ENCODE measurements at regions not wholly inside any gene's neighbourhood (a gene's known extent, or its start where the extent isn't known, plus 50 kb on each side); places are given as distances from the start of the nearest gene placed in this dataset.

DNA sequence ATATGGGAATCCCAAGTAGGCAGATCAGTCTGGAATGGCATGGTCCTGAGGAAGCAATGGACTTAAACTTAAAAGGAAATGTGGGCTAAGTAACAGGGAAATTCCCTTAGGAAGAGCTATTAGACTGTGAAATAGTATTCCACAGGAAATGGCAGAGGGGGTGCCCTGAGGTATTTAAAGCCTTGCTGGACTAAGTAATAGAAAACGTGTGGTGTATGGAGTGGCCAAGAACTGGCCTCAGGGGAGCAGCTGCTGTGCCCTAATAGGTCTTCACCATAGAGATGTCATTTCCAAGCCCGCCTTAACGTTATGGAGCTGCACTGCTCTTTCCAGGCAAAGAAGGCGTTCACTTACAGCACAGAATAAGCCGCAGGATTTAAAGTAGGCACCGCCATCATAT, 365.2 kb upstream of the ZMIZ1 start:
- DNase-seq = no peak

DNA sequence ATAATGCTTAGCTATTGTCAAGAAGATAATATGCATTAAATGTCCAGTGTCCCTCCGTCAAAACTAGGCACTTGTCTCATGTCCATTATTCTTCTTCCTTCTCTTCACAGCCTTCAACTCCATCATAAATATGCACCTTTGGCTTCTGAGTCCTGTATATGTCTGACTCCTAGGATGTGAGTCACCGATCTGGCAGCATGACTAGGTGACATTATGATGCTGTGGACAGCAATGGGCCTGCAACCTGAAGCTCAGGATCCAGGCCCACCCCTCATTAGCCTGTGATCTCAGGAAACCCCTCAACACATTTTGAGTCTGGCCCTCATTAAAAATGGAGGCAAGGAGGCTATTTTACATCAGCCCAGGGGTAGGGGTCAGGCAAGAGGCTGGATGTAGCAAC, 362.5 kb upstream of the ZMIZ1 start:
- DNase-seq = no peak

DNA sequence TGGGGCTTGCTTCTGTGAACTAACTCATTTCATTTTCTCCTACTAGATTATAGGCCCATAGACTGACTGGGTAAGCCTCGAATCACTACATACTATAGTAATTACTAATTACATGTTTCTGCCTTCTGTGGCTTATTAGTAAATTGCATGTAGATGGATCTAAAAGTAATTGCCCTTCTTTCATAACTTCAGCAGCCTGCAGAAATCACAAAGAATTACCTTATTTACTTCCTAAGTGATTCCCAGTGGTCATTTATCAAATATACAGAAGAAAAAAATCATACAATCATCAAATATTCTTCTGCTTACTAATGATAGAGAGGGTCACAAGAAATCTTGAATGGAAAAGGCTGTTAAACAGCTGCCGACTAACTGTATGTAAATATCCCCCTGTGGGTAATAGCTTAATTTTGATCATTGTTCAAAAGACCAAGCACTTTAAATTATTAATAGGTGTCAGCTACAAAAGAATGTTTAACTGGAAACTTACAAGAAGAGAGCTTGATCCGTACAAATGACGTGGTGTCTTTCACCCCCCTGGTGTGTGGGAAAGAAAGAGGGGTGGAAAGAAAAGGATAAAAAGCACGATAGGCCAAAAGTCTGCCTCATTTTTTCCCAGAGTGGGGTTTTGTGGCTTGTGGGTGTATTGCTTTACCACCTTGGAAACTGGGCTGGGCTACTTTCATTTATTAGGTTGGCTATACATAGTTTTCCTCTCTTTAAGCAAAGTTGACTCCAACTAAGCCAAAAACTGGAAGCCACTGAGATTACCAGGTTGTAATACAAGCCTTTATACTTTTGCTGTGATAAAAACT, 361.8 kb upstream of the ZMIZ1 start:
- no peak for DNase-seq

DNA sequence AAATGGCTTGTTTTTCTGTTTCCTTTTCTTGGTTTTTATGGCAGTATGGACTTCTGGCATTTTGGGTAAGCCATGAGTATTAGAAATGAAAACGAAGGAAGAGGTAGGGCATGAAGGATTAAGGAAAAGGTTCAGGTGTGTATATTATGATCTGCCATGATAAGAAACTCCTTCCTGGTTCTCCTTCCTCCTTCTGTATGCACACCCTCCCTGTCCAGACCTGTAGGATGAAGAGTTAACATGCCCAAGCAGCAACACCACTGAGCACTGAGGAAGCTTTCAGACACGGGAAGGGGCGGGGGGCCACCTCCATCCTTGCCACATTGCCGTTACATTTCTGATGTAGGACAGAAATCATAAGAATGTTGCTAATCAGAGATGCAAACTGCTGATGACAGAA, 361.0 kb upstream of the ZMIZ1 start:
- DNase-seq = no peak

DNA sequence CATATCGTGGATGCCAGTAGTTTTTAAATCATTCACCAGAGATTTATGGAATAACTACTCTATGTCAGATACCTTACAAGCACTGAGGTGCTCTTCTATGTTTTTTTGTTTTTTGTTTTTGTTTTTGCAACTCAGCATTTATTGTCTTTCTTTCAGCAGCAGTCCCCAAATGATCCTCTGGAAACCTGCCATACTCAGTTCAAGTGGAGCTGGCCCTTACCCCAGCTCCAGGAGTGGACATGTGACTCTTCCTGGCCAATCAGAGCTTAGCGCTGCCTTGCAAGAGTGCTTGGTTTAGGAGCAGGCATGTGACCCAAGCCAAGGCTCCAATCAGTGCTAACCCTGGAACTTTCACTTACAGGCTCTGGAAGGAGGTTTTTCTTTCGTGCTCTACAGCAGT, 356.6 kb upstream of the ZMIZ1 start:
- DNase-seq = no peak

DNA sequence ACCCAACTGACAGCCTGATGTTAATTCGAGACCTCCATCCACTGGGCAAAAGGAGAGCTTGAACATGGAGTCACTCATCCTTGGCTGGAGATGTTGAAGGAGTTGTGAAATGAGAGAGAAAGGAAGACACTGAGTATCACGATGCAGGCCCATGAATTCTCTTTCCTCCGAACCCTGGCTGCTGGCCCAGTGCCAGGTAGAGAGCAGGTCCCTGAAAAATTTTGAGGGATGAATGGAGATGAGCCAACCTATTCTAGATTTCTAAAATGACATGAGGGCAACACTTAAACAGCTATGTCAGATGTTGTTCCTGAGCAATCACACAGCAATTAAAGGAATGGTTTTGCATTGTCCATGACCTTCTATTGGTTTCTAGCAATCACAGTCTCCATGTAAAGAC, 355.1 kb upstream of the ZMIZ1 start:
- DNase-seq = no peak

DNA sequence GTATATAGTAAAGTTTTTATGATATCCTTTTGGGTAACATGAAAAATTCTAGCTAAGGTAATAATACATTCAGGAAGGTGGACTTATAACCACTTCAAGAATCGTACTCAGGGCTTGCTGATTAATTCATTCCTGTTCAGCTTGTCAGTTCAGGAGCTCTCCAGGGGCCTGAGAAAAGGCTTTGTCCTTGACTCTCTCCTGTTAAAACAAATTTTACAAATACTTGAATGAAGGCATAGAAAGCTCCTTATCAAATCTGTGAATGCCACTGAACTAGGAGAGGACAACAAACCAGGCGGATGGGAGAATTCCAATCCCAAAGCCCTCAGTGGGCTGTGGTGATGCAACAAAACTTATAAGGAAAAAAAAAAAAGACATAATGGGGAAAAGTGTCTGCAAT, 354.5 kb upstream of the ZMIZ1 start:
- DNase-seq = no peak

DNA sequence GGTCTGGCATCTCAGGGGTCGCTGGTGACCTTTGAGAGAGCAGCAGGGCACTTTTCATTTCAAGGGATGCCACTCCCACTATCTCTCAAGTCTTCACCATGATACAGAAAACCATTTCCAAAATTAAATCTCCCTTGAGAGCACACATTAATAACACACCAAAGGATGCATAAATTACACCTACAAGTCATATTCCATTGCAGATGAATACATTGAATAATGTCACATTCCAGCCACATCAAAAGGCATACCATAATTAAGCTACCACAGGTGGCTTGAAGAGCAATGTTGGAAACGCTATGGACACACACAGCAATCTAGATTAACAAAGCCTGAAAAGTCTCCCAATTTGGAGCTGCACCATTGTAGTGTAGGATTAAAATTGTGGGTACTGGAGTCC, 353.3 kb upstream of the ZMIZ1 start:
- DNase-seq = no peak

DNA sequence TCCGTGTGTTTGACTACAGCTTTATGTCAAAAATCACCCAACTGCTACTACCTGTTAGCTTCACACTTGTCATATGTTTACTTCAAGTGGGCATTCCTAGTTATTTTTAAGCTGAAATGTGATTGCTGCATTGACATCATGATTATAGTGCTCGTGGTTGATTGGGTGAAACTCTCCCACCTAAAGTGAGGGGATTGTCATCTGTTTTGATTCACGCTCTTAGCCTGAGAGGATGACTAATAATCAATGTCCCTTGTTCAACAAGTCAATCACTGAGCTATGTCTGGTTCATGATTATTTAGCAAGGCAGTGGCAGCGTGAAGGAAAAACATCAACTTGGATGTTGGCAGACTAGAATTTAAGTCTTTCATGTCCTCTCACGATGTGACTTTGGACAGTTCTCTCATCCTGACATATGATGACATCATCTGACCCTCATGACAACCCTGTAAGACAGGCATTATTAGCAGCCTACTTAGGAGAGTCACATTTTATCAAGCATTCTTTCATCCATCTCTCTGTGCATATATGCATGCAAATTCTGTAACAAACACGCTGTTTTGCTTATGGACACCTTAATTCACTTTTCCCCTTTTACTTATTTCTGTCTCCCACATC, 352.6 kb upstream of the ZMIZ1 start:
- DNase-seq = no peak

DNA sequence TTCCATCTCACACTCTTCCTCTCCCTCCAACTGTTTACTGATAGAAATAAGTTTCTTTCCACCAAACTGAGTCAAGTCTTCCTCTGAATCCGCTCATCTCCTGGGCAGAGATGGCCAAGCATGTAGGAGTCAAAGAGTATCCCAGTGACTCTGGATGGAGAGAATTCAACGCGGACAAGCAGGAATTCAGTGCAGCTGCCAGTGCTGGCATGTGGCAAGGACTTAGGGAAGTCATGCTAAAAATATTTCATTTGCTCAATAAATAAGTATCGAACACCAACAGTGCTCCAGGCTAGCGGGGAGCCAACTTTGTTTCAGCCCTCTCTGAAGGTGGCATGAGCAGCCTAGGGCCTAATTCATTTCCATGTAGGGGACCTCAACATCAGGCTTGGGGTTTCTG, 351.6 kb upstream of the ZMIZ1 start:
- DNase-seq = no peak

DNA sequence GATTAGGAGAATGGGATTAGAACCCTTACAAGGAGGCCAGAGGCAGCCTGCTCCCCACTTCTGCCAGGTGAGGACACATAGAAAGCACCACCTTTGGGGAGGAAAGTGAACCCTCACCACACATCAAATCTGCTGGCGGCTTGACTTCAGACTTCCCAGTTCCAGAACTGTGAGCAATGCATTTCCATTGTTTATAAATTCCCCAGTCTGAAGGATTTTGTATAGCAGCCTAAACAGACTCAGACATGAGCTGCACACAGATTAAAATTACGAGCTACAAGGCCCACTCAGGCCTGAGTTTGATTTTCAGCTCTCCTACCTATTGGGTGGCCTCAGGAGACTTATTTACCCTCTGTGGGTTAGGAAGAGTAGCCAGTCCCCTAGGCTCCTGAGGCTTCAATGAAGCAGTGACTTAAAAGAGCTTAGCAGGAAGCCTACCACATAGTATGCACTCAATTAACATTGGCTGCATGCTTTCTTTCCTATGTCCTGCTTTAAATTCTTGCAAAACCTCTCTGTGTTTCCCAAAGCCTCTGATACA, 350.7 kb upstream of the ZMIZ1 start:
- no peak for DNase-seq

DNA sequence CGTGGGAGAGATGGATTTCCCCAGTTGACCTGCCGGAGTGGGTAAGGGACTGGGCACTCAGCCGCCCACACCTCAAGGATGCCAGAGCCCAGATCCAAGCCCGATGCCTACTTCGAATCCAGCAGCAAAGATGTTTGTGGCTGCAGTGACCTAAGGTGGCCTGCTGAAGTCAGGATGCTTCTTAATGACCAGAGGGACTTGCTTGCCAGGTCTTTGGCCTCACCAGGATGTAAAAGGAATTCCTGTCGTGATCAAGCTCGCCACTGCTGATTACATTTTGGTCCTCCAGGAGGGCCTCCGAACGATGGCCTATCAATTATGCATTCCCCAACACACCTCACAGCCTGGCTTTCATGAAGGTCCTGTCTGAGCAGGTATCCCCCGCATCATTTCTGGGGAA, 349.5 kb upstream of the ZMIZ1 start:
- no peak for DNase-seq

DNA sequence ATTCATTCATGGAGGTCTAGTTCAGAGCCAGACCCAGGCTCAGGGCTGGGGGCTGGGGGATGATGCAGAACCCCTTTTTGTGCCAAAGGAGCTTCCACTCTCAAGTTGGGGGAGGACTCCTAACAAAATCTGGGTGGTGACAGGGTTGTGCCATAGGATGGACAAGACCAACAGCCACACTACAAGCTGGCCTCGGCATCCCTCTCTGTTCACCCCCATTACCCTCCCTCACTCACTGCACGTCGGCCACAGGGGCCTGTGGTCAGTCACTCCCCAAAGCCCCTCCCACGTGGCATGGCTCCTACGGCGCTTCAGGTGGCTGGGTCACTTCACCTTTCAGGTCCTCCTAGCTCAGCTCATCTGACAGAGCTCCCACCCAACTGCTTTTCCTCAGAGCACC, 348.7 kb upstream of the ZMIZ1 start:
- no peak for DNase-seq

DNA sequence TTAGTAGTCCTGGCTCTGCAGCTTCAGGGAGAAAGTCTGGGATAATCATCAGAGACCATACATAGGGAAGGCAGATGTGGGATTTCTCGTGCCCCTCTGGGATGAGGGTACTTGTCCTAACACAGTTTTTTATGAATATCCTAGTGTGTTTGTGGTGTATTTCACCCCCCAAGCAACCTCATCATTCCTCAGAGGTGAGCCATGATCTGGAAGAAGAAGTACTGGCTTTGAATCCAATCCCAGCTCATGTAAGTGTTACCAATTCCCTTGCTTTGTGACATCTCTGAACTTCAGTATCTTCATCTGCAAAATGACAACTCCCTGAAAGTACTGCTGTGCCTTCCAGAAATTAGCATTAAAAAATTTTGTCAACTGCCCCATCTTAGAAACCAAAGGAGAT, 347.5 kb upstream of the ZMIZ1 start:
- no peak for DNase-seq

DNA sequence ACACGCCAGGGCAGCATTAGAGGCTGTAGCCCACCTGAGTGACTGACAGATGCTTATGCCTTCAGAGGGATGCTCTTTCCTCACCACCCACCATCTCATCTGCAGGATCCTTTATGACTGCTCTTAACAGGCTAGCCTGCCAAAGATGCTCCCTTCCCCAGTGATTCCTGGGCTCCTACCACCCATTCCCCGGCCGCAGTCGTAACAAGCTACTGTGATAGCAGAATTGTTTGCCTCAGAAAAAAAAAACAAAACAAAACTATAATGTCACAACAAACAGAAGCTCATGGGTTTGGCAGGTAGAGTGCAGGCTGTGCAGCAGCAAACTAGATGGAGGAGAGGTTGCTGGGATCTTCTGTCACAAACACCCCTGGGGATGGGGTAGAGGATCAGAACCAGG, 343.9 kb upstream of the ZMIZ1 start:
- no peak for DNase-seq

DNA sequence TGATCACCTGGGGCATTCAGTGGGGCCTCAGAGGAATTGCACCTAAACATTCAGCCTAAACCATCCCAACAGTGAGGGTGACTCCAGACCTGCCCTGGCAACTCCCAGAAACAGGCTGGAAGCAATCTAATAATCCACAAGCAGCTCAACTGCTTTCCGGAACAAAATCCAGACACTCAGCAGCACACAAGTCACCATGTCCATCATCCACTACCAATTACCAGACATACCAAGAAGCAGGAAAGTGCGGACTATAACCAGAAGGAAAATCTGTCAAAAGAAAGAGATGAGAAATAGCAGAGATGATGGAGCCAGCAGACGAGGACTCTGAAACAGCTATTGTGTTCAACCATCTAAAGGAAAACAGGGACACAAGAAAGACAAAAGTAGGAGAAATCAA, 342.6 kb upstream of the ZMIZ1 start:
- DNase-seq = no peak

DNA sequence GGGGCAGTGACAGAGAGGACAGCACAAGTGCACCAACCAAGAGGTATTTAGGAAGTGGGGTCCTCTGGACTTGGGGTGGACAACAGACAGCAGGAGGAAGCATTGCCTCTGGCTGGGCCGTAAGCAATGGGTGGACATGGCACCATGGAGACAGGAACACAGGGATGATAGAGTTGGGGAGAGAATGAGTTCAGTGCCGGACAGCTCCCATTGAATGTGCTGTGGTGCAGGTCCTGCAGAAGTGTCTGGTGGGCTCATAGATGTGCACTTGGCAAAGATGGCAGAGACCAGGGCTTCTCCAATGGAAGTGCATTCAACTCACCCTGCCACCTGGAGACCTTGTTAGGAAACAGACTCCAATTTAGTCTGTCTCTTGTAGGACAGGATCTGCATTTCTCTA, 341.5 kb upstream of the ZMIZ1 start:
- no peak for DNase-seq

DNA sequence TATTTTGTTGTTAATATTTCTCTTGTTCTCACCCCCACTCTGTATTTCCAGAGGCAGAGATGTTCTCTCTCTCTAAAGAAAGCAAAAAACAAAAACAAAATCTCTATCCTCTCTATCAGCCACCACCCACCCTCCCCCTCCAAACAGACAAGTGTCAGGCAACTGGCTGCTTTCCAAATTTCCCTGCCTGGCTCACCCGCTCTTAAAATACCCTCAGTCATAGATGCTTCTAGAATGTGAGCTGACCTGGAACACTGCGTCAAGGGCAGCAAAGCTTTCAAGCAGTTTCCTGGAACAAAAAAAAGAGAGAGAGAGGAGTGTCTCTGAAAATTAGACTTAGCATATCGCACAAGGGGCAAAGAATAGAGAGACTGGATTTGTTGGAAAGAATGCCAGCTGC, 341.0 kb upstream of the ZMIZ1 start:
- no peak for DNase-seq

DNA sequence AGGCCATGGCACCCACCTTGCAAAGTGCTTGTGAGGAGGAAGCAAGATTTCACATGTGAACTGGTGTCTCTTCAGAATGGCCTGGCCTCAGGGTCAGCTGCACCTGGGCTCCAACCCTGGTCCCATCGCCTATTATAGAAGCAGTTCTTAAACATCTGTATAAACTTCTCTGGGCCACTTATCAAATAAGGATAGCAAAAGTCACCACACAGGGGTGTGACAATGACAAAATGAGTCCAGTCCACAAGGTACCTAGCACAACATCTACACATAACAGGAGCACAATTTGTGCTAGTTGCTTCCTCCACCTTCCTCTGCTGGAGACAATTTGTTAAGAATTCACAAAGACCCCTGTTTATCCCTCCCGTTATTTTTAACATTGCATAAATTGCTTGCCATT, 340.6 kb upstream of the ZMIZ1 start:
- no peak for DNase-seq

DNA sequence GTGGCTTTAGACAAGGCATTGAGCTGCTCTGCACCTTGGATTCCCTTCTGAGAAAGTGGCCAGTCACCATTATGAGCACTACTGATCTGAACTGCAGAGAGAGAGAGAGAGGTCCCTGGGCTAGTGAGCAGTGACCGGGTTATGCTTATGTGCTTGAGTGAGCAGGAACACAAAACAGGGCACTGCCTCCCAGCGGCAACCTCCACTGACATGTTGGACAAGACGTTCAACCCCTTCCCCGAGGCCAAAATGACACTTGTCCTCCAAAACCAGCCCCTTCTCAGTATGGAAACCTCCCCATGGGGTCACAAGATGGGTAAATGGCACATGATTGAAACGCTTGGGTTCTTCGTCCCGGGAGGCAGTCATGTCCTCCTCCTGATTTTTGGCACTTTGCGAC, 339.4 kb upstream of the ZMIZ1 start:
- DNase-seq = no peak

DNA sequence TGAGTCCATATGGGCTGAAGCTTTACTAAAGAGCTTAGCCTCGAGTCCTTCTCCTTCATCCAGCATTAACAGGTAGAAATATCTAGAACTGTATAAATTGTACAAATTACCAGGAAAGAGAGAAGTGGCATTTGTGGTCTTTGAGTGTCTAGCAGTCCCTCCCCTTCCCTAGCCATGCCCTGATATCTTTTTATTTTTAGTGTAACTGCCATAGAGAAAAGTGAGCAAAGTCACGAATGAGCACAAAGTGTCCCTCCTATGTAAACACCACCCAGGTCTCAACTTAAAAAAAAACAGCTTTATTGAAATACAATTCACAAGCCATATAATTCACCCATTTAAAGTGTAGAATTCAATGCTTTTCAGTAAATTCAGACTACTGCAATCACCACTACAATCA, 339.0 kb upstream of the ZMIZ1 start:
- DNase-seq = no peak

DNA sequence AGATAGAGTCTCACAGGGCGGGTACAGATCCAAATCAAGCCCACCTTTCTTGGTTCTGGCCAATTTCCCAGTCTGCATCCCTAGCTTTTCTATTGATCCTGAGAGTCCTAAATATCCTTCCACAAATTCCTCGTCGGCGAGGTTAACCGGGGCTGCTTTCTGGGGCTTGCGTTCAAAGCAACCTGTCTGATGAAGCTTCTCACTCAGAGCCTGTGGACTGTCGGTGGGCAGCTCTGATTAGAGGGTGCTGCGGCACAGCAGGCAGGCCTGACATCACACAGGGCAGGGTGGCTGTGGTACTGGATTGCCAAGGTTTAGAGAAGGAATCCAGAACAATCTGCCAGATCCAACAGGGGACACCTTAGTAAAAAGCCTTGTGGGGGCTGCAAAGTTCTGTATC, 338.0 kb upstream of the ZMIZ1 start:
- no peak for DNase-seq

DNA sequence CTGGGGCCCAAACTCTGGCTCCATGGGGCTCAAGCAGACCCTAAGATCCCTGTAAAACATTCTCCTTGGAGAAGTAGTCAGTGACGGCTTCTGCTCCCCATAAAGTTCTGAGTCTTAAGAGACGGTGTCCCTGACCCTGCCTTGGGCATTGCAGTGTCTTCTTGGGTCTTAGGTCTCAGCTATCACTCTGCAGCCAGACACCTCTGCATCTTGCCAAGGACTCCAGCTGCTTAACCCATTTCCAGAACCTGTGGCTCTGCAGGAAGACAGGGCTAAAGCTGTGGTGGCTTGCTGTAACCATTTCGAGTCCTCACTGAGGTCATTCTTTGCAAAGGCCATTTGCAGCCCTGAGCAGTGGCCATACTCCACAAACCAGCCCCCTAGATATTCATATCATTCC, 337.1 kb upstream of the ZMIZ1 start:
- DNase-seq = no peak

DNA sequence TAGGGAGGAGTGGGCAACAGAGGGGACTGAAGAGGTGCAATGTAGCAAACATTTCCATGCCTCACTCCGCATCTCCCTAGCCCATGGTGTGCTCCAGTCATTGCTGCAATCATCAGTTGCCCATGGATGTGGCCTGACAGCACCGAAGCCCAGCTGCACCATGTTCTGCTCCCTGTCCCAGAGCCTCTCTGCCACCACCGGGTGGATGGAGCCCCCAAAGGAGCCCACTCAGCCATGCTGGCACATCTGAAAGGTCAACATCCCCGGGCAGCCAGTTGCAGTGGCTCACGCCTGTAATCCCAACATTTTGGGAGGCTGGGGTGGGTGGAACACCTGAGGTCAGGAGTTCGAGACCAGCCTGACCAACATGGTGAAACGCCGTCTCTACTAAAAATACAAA, 336.4 kb upstream of the ZMIZ1 start:
- DNase-seq = no peak

Data from CD4-positive, alpha-beta T cell treated with Interferon gamma for 1 hour (primary cell).